Activated naive CD8-positive, alpha-beta T cell treated with anti-CD3 and anti-CD28 coated beads for 36 hours (primary cell): ENCODE measurements at regions not wholly inside any gene's neighbourhood (a gene's known extent, or its start where the extent isn't known, plus 50 kb on each side); places are given as distances from the start of the nearest gene placed in this dataset.

Source experiments
- DNase-seq: peaks from one replicate; pipeline ENCODE4 v3.0.0; 2021
- H3K27ac Mint-ChIP-seq: one replicate; pipeline ENCODE4 v1.8.0; 2022; ENCODE audit warnings: mild to moderate bottlenecking, moderate library complexity, mixed read lengths
- H3K27me3 Mint-ChIP-seq: one replicate; pipeline ENCODE4 v1.8.0; 2022; ENCODE audit warnings: mild to moderate bottlenecking, mixed read lengths
- H3K36me3 Mint-ChIP-seq: one replicate; pipeline ENCODE4 v1.8.0; 2021; ENCODE audit warnings: mild to moderate bottlenecking, mixed read lengths
- H3K4me1 Mint-ChIP-seq: one replicate; pipeline ENCODE4 v1.8.0; 2021; ENCODE audit warnings: mixed read lengths
- H3K4me3 Mint-ChIP-seq: one replicate; pipeline ENCODE4 v1.8.0; 2022; ENCODE audit warnings: mild to moderate bottlenecking, moderate library complexity, mixed read lengths
- H3K9me3 Mint-ChIP-seq: one replicate; pipeline ENCODE4 v1.8.0; 2022; ENCODE audit warnings: mixed read lengths

- Mint-ChIP-seq H3K4me3 (no peak overlapping the region), H3K36me3 (no peaks in the 10 kb centered on the region), H3K9me3 (no peaks in the 10 kb centered on the region), H3K4me1 (no peaks in the 10 kb centered on the region), H3K27ac (no peak overlapping the region), H3K27me3 (peaks cover 3% of the 10 kb centered on the region)
- DNase-seq: no peak
Measured at GRCh38 chr7:3207387-3207902, 93.6 kb upstream of the SDK1 start.

DNA sequence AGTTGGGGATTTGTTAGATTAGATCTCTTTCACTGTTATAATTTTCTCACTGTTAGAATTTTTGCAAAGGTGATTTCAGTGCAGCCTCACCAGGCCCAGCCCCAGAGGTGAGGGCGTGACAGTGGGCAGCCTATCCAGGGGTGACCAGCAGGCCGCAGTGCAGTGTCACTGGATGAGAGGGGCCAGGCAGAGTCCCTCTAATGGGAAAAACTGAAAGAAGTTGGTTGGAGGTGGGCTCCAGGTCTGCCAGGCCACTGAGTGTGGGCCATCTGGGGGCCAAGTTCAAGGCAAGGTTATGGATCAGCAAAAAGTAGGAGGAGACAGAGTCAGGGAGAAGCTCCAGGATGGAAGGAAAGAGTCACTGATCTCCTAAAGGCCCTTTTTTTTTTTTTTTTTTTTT is 90.5 kb upstream of the SDK1 start:
- H3K9me3 Mint-ChIP-seq: no peaks in the 10 kb centered on the region
- no peak overlapping the region for H3K4me3 Mint-ChIP-seq

DNA sequence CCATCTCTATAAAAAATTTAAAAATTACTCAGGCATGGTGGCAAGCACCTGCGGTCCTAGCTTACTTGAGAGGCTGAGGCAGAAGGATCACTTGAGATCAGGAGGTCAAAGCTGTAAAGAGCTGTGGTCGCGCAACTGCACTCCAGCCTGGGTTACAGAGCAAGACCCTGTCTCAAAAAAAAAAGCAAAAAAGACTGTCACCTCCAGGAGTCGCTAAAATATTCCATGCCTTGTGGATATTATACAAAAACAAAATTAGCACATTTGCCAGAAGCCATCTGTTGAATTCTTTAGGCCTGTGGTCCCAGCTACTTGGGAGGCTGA is 87.0 kb upstream of the SDK1 start:
- H3K9me3 Mint-ChIP-seq: no peaks in the 10 kb centered on the region
- DNase-seq: no peak
- peaks cover 5% of the 10 kb centered on the region for H3K4me1 Mint-ChIP-seq
- H3K27ac Mint-ChIP-seq: no peak overlapping the region
- H3K27me3 Mint-ChIP-seq: peaks cover 15% of the 10 kb centered on the region
- H3K36me3 Mint-ChIP-seq: no peaks in the 10 kb centered on the region
- no peak overlapping the region for H3K4me3 Mint-ChIP-seq

More for the DNA sequence above, 90.5 kb upstream of the SDK1 start:
- H3K27ac Mint-ChIP-seq: no peak overlapping the region
- no peak for DNase-seq
- H3K36me3 Mint-ChIP-seq: no peaks in the 10 kb centered on the region
- H3K27me3 Mint-ChIP-seq: no peaks in the 10 kb centered on the region
- H3K4me1 Mint-ChIP-seq: no peaks in the 10 kb centered on the region

DNA sequence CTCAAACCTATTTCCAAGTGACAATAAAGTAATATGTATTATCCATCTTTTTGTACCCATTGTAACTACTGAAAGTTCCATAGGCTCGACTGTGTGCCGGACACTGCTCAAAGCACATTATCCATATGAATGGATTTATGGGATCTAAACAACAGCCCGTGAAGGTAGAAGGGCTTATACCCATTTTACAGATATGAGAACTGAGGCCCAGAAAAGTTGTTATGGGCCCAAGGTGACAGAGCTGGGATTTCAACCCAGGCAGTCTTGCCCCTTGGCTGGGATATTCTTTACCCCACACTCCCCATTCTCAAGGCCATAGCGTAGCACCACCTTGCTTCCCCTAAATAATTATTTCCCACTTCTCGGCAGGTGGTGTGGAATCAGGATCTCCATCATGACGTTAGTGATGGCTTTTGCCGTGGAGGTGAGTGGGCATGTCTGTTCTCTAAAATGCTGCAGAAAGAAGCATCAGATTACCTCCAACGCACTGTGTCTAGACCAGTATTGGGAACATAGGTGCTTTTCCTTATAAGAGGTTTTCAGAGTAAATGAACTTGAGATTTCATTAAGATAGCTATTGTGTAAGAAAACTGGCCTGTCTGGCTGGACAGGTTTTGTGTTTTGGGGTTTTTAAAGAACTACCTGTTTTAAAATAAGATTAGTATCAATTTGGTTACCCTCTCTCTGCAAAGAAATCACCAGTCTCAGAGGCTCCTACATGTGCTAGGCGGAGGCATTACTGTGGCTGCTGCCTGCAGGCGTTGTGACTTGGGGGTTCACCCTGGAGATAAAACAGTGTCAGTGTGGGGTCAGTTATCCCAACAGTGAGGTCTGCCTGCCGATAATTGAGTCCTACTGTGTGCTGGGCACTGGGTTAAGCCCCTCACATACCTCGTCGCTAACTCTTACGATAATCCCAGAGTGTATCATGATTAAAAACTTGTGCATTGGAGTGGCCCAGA is 85.1 kb upstream of the SDK1 start:
- Mint-ChIP-seq H3K4me3 (no peak overlapping the region), H3K27ac (no peak overlapping the region), H3K4me1 (peaks cover 6% of the 10 kb centered on the region), H3K36me3 (no peaks in the 10 kb centered on the region), H3K9me3 (no peaks in the 10 kb centered on the region), H3K27me3 (peaks cover 17% of the 10 kb centered on the region)
- DNase-seq: no peak

- Mint-ChIP-seq H3K4me1 (peaks cover 6% of the 10 kb centered on the region), H3K36me3 (no peaks in the 10 kb centered on the region), H3K4me3 (no peak overlapping the region), H3K9me3 (no peaks in the 10 kb centered on the region), H3K27me3 (peaks cover 17% of the 10 kb centered on the region), H3K27ac (no peak overlapping the region)
- DNase-seq: no peak
Measured at GRCh38 chr7:3217166-3217565, 83.9 kb upstream of the SDK1 start.

- Mint-ChIP-seq H3K4me3 (no peak overlapping the region), H3K4me1 (peaks cover 6% of the 10 kb centered on the region), H3K36me3 (no peaks in the 10 kb centered on the region), H3K27ac (no peak overlapping the region), H3K27me3 (peaks cover 17% of the 10 kb centered on the region), H3K9me3 (no peaks in the 10 kb centered on the region)
- no peak for DNase-seq
Measured at GRCh38 chr7:3218411-3219225, 82.4 kb upstream of the SDK1 start.

DNA sequence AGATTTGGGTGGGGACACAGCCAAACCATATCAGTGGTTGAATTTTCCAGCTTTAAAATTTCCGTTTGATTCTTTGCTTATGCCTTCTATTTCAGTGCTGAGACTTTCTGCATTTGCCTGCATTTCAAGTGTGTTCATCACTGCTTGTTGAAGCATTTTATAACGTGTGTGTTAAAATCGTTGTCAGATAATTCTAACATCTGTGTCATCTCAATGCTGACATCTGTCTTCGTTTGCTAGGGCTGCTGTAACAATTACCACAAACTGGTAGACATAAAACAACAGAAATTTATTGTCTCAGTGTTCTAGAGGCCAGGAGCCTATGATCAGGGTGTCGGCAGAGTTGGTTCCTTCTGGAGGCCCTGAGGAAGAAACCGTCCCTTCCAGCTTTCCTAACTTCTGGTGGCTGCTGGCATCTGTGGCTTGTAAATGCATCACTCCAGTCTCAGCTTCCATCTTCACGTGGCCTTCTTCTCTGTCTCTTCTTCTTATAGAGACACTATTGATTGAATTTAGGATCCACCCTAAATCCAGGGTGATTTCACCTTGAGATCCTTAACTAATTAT is 71.1 kb upstream of the SDK1 start:
- DNase-seq: no peak
- Mint-ChIP-seq H3K27ac (no peak overlapping the region), H3K4me1 (peaks cover 22% of the 10 kb centered on the region), H3K36me3 (peaks cover 3% of the 10 kb centered on the region), H3K9me3 (peaks cover 4% of the 10 kb centered on the region), H3K27me3 (no peaks in the 10 kb centered on the region), H3K4me3 (no peak overlapping the region)

- Mint-ChIP-seq H3K4me1 (peaks cover 22% of the 10 kb centered on the region), H3K4me3 (no peak overlapping the region), H3K9me3 (peaks cover 11% of the 10 kb centered on the region), H3K27me3 (no peaks in the 10 kb centered on the region), H3K27ac (no peak overlapping the region), H3K36me3 (peaks cover 8% of the 10 kb centered on the region)
- DNase-seq: no peak
Measured at GRCh38 chr7:3230908-3231307, 70.1 kb upstream of the SDK1 start.

DNA sequence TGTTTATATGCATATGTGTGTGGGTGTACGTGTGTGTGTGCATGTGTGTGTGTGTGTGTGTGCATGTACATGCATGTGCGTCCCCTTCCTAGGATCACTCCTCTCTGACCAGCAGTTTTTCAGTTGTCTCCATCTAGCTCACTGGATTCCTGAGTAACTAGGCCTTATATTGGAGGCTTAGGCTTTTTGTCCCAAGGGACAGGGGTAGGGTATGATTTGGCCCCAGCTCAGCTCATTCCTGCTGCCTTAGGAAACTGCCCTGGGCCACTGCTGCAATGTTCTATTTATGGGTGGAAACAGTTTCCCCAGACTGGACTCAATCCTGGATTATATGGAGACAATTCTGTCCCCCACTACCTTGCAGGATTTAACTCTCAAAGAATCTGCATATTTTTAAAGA is 68.8 kb upstream of the SDK1 start:
- no peak for DNase-seq
- H3K27ac Mint-ChIP-seq: no peak overlapping the region
- peaks cover 13% of the 10 kb centered on the region for H3K9me3 Mint-ChIP-seq
- H3K27me3 Mint-ChIP-seq: no peaks in the 10 kb centered on the region
- peaks cover 8% of the 10 kb centered on the region for H3K36me3 Mint-ChIP-seq
- H3K4me3 Mint-ChIP-seq: no peak overlapping the region
- H3K4me1 Mint-ChIP-seq: peaks cover 17% of the 10 kb centered on the region

- peaks cover 13% of the 10 kb centered on the region for H3K9me3 Mint-ChIP-seq
- H3K36me3 Mint-ChIP-seq: peaks cover 8% of the 10 kb centered on the region
- DNase-seq: no peak
- no peak overlapping the region for H3K27ac Mint-ChIP-seq
- H3K27me3 Mint-ChIP-seq: no peaks in the 10 kb centered on the region
- H3K4me3 Mint-ChIP-seq: no peak overlapping the region
- peaks cover 9% of the 10 kb centered on the region for H3K4me1 Mint-ChIP-seq
Measured at GRCh38 chr7:3233301-3233700, 67.8 kb upstream of the SDK1 start.

- Mint-ChIP-seq H3K27ac (no peak overlapping the region), H3K27me3 (no peaks in the 10 kb centered on the region), H3K36me3 (peaks cover 8% of the 10 kb centered on the region), H3K9me3 (peaks cover 13% of the 10 kb centered on the region), H3K4me1 (peaks cover 3% of the 10 kb centered on the region), H3K4me3 (no peak overlapping the region)
- DNase-seq: no peak
Measured at GRCh38 chr7:3234051-3234450, 67.0 kb upstream of the SDK1 start.

DNA sequence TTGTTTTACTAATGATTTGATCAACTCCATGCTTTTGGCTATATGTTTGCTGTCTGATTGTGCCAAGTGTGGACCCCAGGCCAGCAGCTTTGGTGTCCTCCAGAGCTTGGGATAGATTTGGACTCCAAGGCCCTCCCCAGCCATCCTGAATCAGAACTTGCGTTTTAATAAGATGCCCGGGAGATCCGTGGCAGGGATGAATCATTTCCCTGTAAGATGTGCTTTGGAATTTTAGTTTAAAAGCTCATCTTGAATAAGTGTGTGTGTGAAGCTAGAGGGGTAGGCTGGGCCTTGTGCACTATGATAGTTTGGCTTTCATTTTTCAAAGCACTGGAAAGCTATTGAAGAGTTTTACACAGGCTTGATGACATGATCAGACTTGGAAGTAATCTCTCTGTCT is 66.2 kb upstream of the SDK1 start:
- peaks cover 9% of the 10 kb centered on the region for H3K9me3 Mint-ChIP-seq
- no peak for DNase-seq
- H3K4me3 Mint-ChIP-seq: no peak overlapping the region
- H3K36me3 Mint-ChIP-seq: peaks cover 5% of the 10 kb centered on the region
- H3K4me1 Mint-ChIP-seq: no peaks in the 10 kb centered on the region
- no peaks in the 10 kb centered on the region for H3K27me3 Mint-ChIP-seq
- no peak overlapping the region for H3K27ac Mint-ChIP-seq

GRCh38 chr7:3235322-3235721 is 65.7 kb upstream of the SDK1 start:
- Mint-ChIP-seq H3K27me3 (no peaks in the 10 kb centered on the region), H3K4me3 (no peak overlapping the region), H3K36me3 (peaks cover 5% of the 10 kb centered on the region), H3K4me1 (no peaks in the 10 kb centered on the region), H3K9me3 (peaks cover 9% of the 10 kb centered on the region), H3K27ac (no peak overlapping the region)
- no peak for DNase-seq

DNA sequence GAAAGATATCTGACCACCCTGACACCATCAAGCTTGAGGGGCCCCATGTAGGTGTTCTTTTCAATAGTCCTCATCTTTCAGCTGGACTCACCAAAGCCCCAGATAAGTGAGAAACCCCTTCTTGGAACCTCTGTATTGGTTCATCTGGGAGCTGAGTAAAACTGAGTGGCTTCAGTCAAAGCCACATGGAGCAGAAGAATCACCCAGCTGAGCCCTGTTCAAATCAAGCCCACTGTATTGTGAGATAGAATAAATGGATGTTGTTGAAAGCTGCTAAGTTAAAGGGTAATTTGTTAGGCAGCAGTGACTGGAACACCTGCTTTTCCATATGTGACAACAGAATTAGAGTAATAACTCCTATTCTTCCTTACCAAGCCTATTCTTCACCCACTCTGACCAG is 64.8 kb upstream of the SDK1 start:
- no peak overlapping the region for H3K27ac Mint-ChIP-seq
- no peak for DNase-seq
- peaks cover 5% of the 10 kb centered on the region for H3K36me3 Mint-ChIP-seq
- peaks cover 9% of the 10 kb centered on the region for H3K9me3 Mint-ChIP-seq
- no peak overlapping the region for H3K4me3 Mint-ChIP-seq
- no peaks in the 10 kb centered on the region for H3K27me3 Mint-ChIP-seq
- H3K4me1 Mint-ChIP-seq: no peaks in the 10 kb centered on the region

GRCh38 chr7:3238525-3239210 is 62.4 kb upstream of the SDK1 start:
- no peak overlapping the region for H3K27ac Mint-ChIP-seq
- H3K27me3 Mint-ChIP-seq: no peaks in the 10 kb centered on the region
- no peak overlapping the region for H3K4me3 Mint-ChIP-seq
- no peak for DNase-seq
- no peaks in the 10 kb centered on the region for H3K4me1 Mint-ChIP-seq
- H3K9me3 Mint-ChIP-seq: peaks cover 9% of the 10 kb centered on the region
- peaks cover 5% of the 10 kb centered on the region for H3K36me3 Mint-ChIP-seq
